PC-3 (cell line): ENCODE measurements at regions not wholly inside any gene's neighbourhood (a gene's known extent, or its start where the extent isn't known, plus 50 kb on each side); places are given as distances from the start of the nearest gene placed in this dataset.

ENCODE experiments used
- ATAC-seq: fragments of 200-7000 bp; cut with Tn5 transposase; 2 replicates; pipeline ENCODE4 v1.9.1; 2020; ENCODE audit warnings: mild to moderate bottlenecking, moderate library complexity
- BruUV-seq: library from RNA; stranded (reverse); fragments of 400-500 nt; replicated peaks from 2 replicates; lab custom pipeline; 2021; lab: Mats Ljungman, UMichigan
- CTCF ChIA-PET: fragments of 300-600 bp; sonication (Branson Sonifier 250); formaldehyde crosslinking; loops from one replicate; lab custom pipeline; 2022; ENCODE audit warnings: antibody characterized with exemption; lab: Charles Lee
- POLR2A ChIA-PET: fragments of 300-600 bp; sonication (Branson Sonifier 250); formaldehyde crosslinking; loops from one replicate; lab custom pipeline; 2022; ENCODE audit warnings: antibody characterized with exemption; ENCODE audit not compliant: unreplicated experiment; lab: Charles Lee
- DNase-seq: peaks from one replicate; pipeline ENCODE4 v3.0.0-alpha.2; 2015
- H2AFZ ChIP-seq: fragments of 300-600 bp; sonication (generic); 2 replicates; pipeline ENCODE4 v1.6.0; 2016; ENCODE audit warnings: antibody characterized with exemption, low read length
- H3F3A ChIP-seq: fragments of 300-600 bp; sonication (generic); one replicate; pipeline ENCODE4 v1.6.0; 2017; ENCODE audit warnings: antibody characterized with exemption, low read length, control low read depth, mild to moderate bottlenecking; ENCODE audit not compliant: unreplicated experiment
- H3K27ac ChIP-seq: fragments of 300-600 bp; sonication (generic); 2 replicates; pipeline ENCODE4 v1.5.1; 2016; ENCODE audit warnings: mild to moderate bottlenecking, low read length
- H3K27me3 ChIP-seq: fragments of 300-600 bp; sonication (generic); 2 replicates; pipeline ENCODE4 v1.6.1; 2016; ENCODE audit warnings: low read length, mixed read lengths
- H3K36me3 ChIP-seq: fragments of 300-600 bp; sonication (generic); 2 replicates; pipeline ENCODE4 v1.6.1; 2016; ENCODE audit warnings: low read depth, mixed run types, low read length, mixed read lengths
- H3K4me1 ChIP-seq: fragments of 300-600 bp; sonication (generic); 2 replicates; pipeline ENCODE4 v1.5.1; 2016; ENCODE audit warnings: low read length; ENCODE audit not compliant: insufficient read depth
- H3K4me2 ChIP-seq: fragments of 300-600 bp; sonication (generic); 2 replicates; pipeline ENCODE4 v1.6.0; 2016; ENCODE audit warnings: low read length
- H3K4me3 ChIP-seq: fragments of 300-600 bp; sonication (generic); 2 replicates; pipeline ENCODE4 v1.5.1; 2016; ENCODE audit warnings: mild to moderate bottlenecking, low read length, mixed read lengths
- H3K79me2 ChIP-seq: fragments of 300-600 bp; sonication (generic); 2 replicates; pipeline ENCODE4 v1.6.1; 2017; ENCODE audit warnings: low read length, mixed read lengths
- H3K9ac ChIP-seq: fragments of 300-600 bp; sonication (generic); 2 replicates; pipeline ENCODE4 v1.6.0; 2016; ENCODE audit warnings: mild to moderate bottlenecking, low read length
- H3K9me2 ChIP-seq: fragments of 300-600 bp; sonication (generic); replicated peaks from 2 replicates; pipeline ENCODE4 v1.6.1; 2016; ENCODE audit warnings: mixed run types, low read length, mixed read lengths
- H3K9me3 ChIP-seq: fragments of 300-600 bp; sonication (generic); 2 replicates; pipeline ENCODE4 v1.6.1; 2016; ENCODE audit warnings: low read length, mixed read lengths
- H4K20me1 ChIP-seq: fragments of 300-600 bp; sonication (generic); 2 replicates; pipeline ENCODE4 v1.6.1; 2016; ENCODE audit warnings: low read length, mixed read lengths
- EZH2 ChIP-seq: fragments of 300-600 bp; sonication (generic); IDR thresholded peaks from one replicate; pipeline ENCODE4 v1.6.1; 2017; ENCODE audit warnings: antibody characterized with exemption, mild to moderate bottlenecking, low read length; ENCODE audit not compliant: unreplicated experiment
- EZH2phosphoT487 ChIP-seq: fragments of 300-600 bp; sonication (generic); IDR thresholded peaks from 2 replicates; pipeline ENCODE4 v1.6.1; 2018; ENCODE audit warnings: mild to moderate bottlenecking, antibody characterized with exemption, low read length, borderline replicate concordance
- intact Hi-C: fragments of 100-400 bp; cut with micrococcal nuclease; formaldehyde crosslinking; loops from 2 replicates; pipeline ENCODE4 v1.9.0; 2023
- TF ChIP-seq, protein P1 (sequence below): fragments of 300-600 bp; sonication (generic); conservative IDR thresholded peaks from 2 replicates; pipeline ENCODE4 v1.5.1; 2017; ENCODE audit warnings: antibody characterized with exemption, low read depth, mild to moderate bottlenecking, low read length

DNA sequence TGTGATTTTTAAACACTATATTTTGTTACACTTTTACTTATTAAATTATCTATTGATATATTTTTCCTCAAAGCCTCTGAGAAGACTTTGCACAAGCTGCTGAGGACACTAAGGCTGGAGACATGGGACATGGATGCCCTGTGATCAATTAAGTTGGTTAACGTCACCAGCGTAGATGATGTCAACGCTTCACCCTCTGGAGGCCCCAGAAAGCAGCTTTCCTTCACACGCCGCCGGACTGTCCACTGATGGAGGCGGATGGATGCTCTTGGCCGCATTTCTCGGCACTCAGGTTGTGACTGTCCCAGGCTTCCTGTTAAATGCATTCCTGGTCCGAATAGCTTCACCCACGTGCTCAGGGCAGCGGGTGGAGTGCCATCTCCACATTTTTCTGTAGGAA is 247.5 kb downstream of the VAPA start:
- H3K4me2 ChIP-seq = no peak overlapping the region
- no peak for DNase-seq
- intact Hi-C loops = no loop called here
- H2AFZ ChIP-seq = no peak overlapping the region
- H3K27me3 ChIP-seq = peaks cover 37% of the 10 kb centered on the region
- no peak overlapping the region for H3K4me3 ChIP-seq
- H3K79me2 ChIP-seq = no peaks in the 10 kb centered on the region
- CTCF ChIA-PET = no interaction called here
- POLR2A ChIA-PET = no interaction called here
- H3K9me3 ChIP-seq = no peaks in the 10 kb centered on the region
- BruUV-seq = no TSS peak
- H3K36me3 ChIP-seq = no peaks in the 10 kb centered on the region
- H3F3A ChIP-seq = no peaks in the 10 kb centered on the region
- H3K9me2 ChIP-seq = 0 out of 2 replicates have a peak, but pooled peaks cover 2% of the 10 kb centered on the region
- no peak for ATAC-seq
- no peaks in the 10 kb centered on the region for H4K20me1 ChIP-seq
- H3K4me1 ChIP-seq = no peaks in the 10 kb centered on the region
- TF ChIP-seq EZH2phosphoT487 (no peak), EZH2 (no peak)
- TF ChIP-seq, protein P1, sequence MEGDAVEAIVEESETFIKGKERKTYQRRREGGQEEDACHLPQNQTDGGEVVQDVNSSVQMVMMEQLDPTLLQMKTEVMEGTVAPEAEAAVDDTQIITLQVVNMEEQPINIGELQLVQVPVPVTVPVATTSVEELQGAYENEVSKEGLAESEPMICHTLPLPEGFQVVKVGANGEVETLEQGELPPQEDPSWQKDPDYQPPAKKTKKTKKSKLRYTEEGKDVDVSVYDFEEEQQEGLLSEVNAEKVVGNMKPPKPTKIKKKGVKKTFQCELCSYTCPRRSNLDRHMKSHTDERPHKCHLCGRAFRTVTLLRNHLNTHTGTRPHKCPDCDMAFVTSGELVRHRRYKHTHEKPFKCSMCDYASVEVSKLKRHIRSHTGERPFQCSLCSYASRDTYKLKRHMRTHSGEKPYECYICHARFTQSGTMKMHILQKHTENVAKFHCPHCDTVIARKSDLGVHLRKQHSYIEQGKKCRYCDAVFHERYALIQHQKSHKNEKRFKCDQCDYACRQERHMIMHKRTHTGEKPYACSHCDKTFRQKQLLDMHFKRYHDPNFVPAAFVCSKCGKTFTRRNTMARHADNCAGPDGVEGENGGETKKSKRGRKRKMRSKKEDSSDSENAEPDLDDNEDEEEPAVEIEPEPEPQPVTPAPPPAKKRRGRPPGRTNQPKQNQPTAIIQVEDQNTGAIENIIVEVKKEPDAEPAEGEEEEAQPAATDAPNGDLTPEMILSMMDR = no peak
- no peak overlapping the region for H3K9ac ChIP-seq
- no peak overlapping the region for H3K27ac ChIP-seq

DNA sequence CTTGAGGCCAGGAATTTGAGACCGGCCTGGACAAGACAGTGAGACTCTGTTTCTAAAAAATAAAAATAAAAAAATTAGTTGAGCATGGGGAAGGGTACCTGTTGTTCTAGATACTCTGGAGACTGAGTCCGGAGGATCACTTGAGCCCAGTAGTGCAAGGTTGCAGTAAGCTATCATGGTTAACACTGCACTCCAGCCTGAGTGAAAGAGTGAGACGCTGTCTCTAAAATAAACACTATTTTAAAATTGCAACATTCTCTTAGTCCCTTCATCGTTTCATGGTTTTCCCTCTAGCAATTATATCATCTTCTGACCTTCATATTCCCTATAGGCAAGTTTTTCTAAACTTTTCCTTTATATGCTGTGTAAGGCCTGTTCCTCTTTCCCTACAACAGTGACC is 248.5 kb downstream of the VAPA start:
- Histone ChIP-seq H3K4me2 (no peak overlapping the region), H3K9ac (no peak overlapping the region), H4K20me1 (no peaks in the 10 kb centered on the region), H3K4me3 (no peak overlapping the region), H3F3A (no peaks in the 10 kb centered on the region), H3K79me2 (no peaks in the 10 kb centered on the region), H3K36me3 (no peaks in the 10 kb centered on the region), H3K4me1 (no peaks in the 10 kb centered on the region), H3K27me3 (peaks cover 37% of the 10 kb centered on the region), H3K9me3 (no peaks in the 10 kb centered on the region), H3K27ac (no peak overlapping the region), H2AFZ (no peak overlapping the region), H3K9me2 (0 out of 2 replicates have a peak, but pooled peaks cover 2% of the 10 kb centered on the region)
- no peak for DNase-seq
- intact Hi-C loops = no loop called here
- ChIA-PET POLR2A (no interaction called here), CTCF (no interaction called here)
- TF ChIP-seq EZH2phosphoT487 = no peak
- TF ChIP-seq, protein P1 = no peak
- no peak for ATAC-seq
- no TSS peak for BruUV-seq

DNA sequence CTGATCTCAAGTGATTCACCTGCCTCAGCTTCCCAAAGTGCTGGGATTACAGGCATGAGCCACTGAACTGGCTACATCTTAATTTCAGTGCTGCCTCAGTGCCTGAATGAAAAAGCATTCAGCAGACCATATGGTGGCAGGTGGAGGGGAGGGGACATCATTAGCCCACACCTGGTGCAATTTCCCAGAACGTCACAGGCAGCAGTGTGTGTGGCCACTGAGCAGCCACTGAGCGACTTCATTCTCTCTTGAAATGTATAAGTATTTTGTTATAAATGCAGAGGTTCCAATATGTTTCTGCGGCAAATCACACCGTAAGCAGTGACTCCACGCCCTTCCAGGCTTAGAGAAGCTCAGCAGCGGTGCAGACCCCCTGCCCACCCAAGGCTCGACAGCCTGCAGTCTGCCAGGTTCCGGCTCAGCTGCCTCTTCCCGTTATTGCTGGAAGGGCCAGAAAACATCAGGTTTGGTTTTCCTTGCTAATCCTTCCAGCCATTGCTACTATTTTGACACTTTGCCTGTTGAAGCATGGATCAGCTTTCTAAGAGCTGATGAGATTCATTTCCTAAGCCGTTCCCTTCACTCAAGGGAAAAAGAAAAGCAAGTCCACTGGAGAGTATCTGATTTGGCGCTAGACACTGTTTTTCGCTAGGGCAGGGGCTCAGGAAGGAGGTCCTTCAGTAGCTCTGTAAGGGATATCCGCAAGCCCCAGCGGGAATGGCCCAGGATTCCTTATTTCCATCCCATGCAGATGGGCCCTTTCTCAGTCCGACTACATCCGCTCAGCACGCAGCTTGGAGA is 250.7 kb downstream of the VAPA start:
- Histone ChIP-seq H3K9me2 (no peaks in the 10 kb centered on the region), H3K36me3 (no peaks in the 10 kb centered on the region), H3K4me2 (no peak overlapping the region), H3F3A (no peaks in the 10 kb centered on the region), H3K4me1 (no peaks in the 10 kb centered on the region), H3K9ac (no peak overlapping the region), H3K4me3 (no peak overlapping the region), H2AFZ (no peak overlapping the region), H3K79me2 (no peaks in the 10 kb centered on the region), H3K9me3 (no peaks in the 10 kb centered on the region), H3K27ac (no peak overlapping the region), H3K27me3 (peaks cover 37% of the 10 kb centered on the region), H4K20me1 (no peaks in the 10 kb centered on the region)
- DNase-seq (no peak), ATAC-seq (no peak)
- no peak for TF ChIP-seq EZH2phosphoT487
- TF ChIP-seq, protein P1 = no peak
- TF ChIP-seq EZH2 = no peak
- BruUV-seq = no TSS peak
- intact Hi-C loops = no loop called here
- ChIA-PET POLR2A (no interaction called here), CTCF (no interaction called here)
